Mesothelial cell of epicardium (in vitro differentiated cells): ENCODE measurements at regions not wholly inside any gene's neighbourhood (a gene's known extent, or its start where the extent isn't known, plus 50 kb on each side); places are given as distances from the start of the nearest gene placed in this dataset.
"Not testable (repeated sequence)": the region's sequence is repeated elsewhere in the genome, so short reads cannot be mapped to it uniquely, and the experiment has no call there.

Experiments
- DNase-seq, 2 experiments: peaks; one replicate each; pipeline ENCODE4 v3.0.0; 2021; ENCODE audit warnings: low spot score in 2 of 2; ENCODE audit not compliant: unreplicated experiment in 2 of 2
- H3K27ac Mint-ChIP-seq: 2 replicates; pipeline ENCODE4 v1.8.0; 2021; ENCODE audit warnings: mixed read lengths
- H3K27me3 Mint-ChIP-seq: 2 replicates; pipeline ENCODE4 v1.8.0; 2021; ENCODE audit warnings: low read depth, mixed read lengths
- H3K36me3 Mint-ChIP-seq: 2 replicates; pipeline ENCODE4 v1.8.0; 2021; ENCODE audit warnings: mixed read lengths
- H3K4me1 Mint-ChIP-seq: 2 replicates; pipeline ENCODE4 v1.8.0; 2021; ENCODE audit warnings: mixed read lengths
- H3K4me3 Mint-ChIP-seq: 2 replicates; pipeline ENCODE4 v1.8.0; 2021; ENCODE audit warnings: mild to moderate bottlenecking, moderate library complexity, mixed read lengths
- H3K9me3 Mint-ChIP-seq: 2 replicates; pipeline ENCODE4 v1.8.0; 2021; ENCODE audit warnings: mixed read lengths
- TF ChIP-seq, protein P1 (sequence below): fragments of 200-600 bp; sonication (generic); IDR thresholded peaks from one replicate; pipeline ENCODE4 v1.5.0; 2021; ENCODE audit warnings: antibody characterized with exemption; ENCODE audit not compliant: unreplicated experiment

DNA sequence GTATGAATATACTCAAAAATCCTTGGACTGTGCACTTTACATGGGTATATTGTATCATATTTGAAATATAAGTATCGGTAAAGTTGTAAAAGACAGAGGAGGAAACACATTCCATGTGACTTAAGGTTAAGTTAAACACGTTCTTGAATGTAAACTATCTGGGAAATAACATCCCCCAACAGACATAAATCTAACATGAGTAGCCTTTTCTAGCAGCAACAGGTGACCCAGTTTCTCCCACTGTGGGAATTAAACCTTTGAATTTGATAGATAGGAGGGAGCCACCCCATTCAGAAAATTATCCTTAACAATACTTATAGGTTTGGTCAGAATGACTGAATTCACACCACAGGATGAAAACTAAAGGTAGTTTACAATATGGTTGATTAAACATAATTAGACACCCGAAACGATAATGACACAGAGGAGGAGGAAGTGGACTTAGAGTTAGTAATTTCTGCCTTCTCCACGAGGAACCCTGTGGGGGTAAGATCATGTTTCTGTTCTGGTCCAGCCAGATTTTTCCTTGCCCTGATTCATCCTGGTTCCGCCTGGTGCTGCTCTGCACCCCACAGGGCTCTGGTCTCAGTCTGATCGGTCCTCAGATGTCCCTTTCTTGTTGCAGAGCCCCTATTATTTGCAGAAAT, 84.6 kb upstream of the DNAH5 start:
- H3K27me3 Mint-ChIP-seq = no peaks in the 10 kb centered on the region
- TF ChIP-seq, protein P1, sequence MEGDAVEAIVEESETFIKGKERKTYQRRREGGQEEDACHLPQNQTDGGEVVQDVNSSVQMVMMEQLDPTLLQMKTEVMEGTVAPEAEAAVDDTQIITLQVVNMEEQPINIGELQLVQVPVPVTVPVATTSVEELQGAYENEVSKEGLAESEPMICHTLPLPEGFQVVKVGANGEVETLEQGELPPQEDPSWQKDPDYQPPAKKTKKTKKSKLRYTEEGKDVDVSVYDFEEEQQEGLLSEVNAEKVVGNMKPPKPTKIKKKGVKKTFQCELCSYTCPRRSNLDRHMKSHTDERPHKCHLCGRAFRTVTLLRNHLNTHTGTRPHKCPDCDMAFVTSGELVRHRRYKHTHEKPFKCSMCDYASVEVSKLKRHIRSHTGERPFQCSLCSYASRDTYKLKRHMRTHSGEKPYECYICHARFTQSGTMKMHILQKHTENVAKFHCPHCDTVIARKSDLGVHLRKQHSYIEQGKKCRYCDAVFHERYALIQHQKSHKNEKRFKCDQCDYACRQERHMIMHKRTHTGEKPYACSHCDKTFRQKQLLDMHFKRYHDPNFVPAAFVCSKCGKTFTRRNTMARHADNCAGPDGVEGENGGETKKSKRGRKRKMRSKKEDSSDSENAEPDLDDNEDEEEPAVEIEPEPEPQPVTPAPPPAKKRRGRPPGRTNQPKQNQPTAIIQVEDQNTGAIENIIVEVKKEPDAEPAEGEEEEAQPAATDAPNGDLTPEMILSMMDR = no peak
- no peak overlapping the region for H3K4me3 Mint-ChIP-seq
- no peak overlapping the region for H3K27ac Mint-ChIP-seq
- peaks cover 2% of the 10 kb centered on the region for H3K9me3 Mint-ChIP-seq
- DNase-seq = no peak
- no peaks in the 10 kb centered on the region for H3K36me3 Mint-ChIP-seq
- H3K4me1 Mint-ChIP-seq = peaks cover 19% of the 10 kb centered on the region

DNA sequence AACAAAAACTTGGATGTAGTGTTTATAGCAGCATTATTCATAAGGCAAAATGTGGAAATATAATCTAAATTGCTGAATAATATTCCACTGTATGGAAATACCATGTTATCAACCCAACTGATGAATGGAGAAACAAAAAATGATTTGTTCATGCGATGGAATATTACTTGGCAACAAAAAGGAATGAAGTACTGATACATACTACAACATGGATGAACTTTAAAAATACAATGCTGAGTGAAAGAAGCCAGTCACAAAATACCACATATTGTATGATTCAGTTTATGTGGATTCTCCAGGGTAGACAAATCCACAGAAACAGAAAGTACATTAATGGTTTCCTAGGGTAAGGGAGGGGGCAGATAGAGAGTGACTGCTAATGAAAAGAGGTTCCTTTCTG, 83.7 kb upstream of the DNAH5 start:
- Mint-ChIP-seq H3K27me3 (no peaks in the 10 kb centered on the region), H3K27ac (no peak overlapping the region), H3K36me3 (no peaks in the 10 kb centered on the region), H3K9me3 (peaks cover 5% of the 10 kb centered on the region), H3K4me3 (no peak overlapping the region), H3K4me1 (peaks cover 22% of the 10 kb centered on the region)
- TF ChIP-seq, protein P1 = no peak
- no peak for DNase-seq

DNA sequence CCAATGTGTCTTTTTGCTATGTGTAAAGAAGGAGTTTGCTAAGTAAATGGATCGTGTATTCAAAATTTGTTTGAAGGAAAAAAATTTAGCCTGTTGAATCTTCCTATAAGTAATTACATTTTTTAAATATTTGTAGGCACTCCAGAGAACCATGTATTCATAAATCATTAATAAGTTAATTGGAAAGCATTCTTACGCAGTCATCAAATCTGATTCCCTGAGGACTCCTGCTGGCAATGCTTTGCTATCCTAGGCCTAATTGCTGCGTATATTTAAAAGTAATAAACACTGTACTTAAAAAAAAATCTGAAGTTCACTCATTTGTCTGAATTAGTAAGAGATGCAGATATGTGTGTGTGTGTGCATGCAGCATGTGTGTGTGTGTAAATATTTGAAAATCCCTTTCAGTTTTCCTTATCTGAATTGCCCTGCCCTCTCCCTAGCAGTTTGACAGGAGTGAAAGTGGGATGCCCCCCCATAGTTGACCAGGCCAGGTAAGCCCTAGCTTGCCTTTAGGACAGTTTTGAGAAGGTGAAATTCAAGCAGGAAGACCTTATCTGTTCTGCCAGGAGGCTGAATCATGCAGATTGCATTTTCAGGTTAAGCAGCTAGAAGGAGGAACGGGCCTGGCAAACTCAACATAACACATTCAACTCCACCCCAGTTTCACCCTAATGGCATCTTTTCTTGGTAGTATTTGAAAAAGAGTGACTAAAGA, 81.2 kb upstream of the DNAH5 start:
- TF ChIP-seq, protein P1 = no peak
- Mint-ChIP-seq H3K9me3 (peaks cover 5% of the 10 kb centered on the region), H3K27me3 (no peaks in the 10 kb centered on the region), H3K4me3 (no peak overlapping the region), H3K4me1 (peaks cover 26% of the 10 kb centered on the region), H3K36me3 (no peaks in the 10 kb centered on the region), H3K27ac (peak overlapping the region; percentile 84)
- no peak for DNase-seq

DNA sequence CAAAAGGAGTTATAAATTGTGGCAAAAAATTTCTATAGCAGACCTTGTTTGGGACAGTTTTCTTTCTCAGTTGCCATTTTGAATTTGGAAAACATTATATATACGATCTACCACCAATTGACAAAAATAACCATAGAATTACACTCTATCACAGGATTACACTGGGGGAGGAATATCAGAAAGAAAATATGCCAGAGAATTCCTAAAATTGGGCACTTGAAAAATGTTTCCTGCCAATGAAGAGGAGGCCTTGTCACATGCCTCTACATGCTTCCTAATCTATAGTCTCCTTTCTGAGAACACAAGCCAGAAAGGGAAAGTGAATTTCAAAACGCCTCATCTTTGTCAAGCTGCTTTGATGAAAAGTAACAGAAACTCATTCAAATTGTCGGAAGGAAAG, 78.5 kb upstream of the DNAH5 start:
- no peak for DNase-seq
- Mint-ChIP-seq H3K4me1 (peaks cover 26% of the 10 kb centered on the region), H3K36me3 (no peaks in the 10 kb centered on the region), H3K27me3 (no peaks in the 10 kb centered on the region), H3K4me3 (no peak overlapping the region), H3K27ac (peak overlapping the region; percentile 13), H3K9me3 (peaks cover 14% of the 10 kb centered on the region)
- TF ChIP-seq, protein P1 = no peak

DNA sequence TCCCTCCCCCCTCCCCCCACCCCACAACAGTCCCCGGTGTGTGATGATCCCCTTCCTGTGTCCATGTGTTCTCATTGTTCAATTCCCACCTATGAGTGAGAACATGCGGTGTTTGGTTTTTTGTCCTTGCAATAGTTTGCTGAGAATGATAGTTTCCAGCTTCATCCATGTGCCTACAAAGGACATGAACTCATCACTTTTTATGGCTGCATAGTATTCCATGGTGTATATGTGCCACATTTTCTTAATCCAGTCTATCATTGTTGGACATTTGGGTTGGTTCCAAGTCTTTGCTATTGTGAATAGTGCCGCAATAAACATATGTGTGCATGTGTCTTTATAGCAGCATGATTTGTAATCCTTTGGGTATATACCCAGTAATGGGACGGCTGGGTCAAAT, 76.5 kb upstream of the DNAH5 start:
- not testable (repeated sequence) for H3K36me3 Mint-ChIP-seq, H3K27ac Mint-ChIP-seq, H3K4me3 Mint-ChIP-seq, H3K27me3 Mint-ChIP-seq, DNase-seq
- peaks cover 22% of the 10 kb centered on the region for H3K4me1 Mint-ChIP-seq
- H3K9me3 Mint-ChIP-seq = peaks cover 14% of the 10 kb centered on the region

DNA sequence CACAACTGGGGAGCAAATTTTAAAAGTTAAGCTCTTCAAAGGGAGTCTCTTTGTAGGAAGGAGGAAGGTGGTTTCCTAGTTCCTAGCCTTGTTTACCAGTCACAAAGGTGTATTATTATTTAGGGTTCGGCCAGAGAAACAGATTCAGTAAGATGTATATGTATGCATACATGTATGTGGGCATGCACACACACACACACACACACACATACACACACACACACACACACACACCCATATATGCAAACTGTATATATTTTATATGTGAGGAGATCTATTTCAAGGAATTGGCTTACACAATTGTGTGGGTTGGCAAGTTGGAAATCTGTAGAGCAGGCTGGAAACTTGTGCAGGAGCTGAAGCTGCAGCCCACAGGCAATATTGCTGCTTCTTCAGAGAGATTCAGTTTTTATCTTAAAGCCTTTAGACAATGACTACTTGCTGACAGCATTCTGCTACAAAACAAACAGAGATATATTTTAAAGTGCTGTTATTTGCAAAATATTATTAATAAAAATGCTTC, 75.3 kb upstream of the DNAH5 start:
- H3K4me3 Mint-ChIP-seq = no peak overlapping the region

More for the DNA sequence above, 75.3 kb upstream of the DNAH5 start:
- TF ChIP-seq, protein P1 = no peak
- Mint-ChIP-seq H3K4me1 (peaks cover 14% of the 10 kb centered on the region), H3K27me3 (no peaks in the 10 kb centered on the region), H3K27ac (no peak overlapping the region), H3K9me3 (peaks cover 14% of the 10 kb centered on the region), H3K36me3 (no peaks in the 10 kb centered on the region)
- no peak for DNase-seq
